Psoas muscle (tissue), 7 donors: ENCODE measurements at regions not wholly inside any gene's neighbourhood (a gene's known extent, or its start where the extent isn't known, plus 50 kb on each side); places are given as distances from the start of the nearest gene placed in this dataset.

ENCODE experiments used
- ATAC-seq, 4 donors: fragments of 200-7000 bp; cut with Tn5 transposase; one replicate each; pipeline ENCODE4 v1.9.1; 2020; ENCODE audit warnings: moderate library complexity in 3 of 4, mild to moderate bottlenecking in 2 of 4
- DNase-seq, 2 donors: peaks; one replicate each; pipeline ENCODE4 v3.0.0-alpha.2; 2020
- H3K27ac ChIP-seq: fragments of 200-600 bp; one replicate; pipeline ENCODE4 v1.8.0; 2022
- H3K27me3 ChIP-seq, 3 donors: fragments of 200-600 bp in 1 of 3; one replicate each; pipeline versions ENCODE4 v1.6.1 to v1.8.0; 2013 to 2022; ENCODE audit warnings: low read length in 2 of 3, mild to moderate bottlenecking in 2 of 3, moderate library complexity in 1 of 3; ENCODE audit not compliant: insufficient read depth in 3 of 3
- H3K36me3 ChIP-seq, 2 donors: fragments of 200-600 bp in 1 of 2; one replicate each; pipeline versions ENCODE4 v1.6.1 to v1.8.0; 2013 to 2022; ENCODE audit warnings: low read depth in 1 of 2, mild to moderate bottlenecking in 1 of 2, moderate library complexity in 1 of 2; ENCODE audit not compliant: insufficient read depth in 1 of 2
- H3K4me1 ChIP-seq: fragments of 200-600 bp; one replicate; pipeline ENCODE4 v1.8.0; 2022
- H3K4me3 ChIP-seq: fragments of 200-600 bp; one replicate; pipeline ENCODE4 v1.8.0; 2022; ENCODE audit warnings: mild to moderate bottlenecking
- H3K9me3 ChIP-seq: fragments of 200-600 bp; one replicate; pipeline ENCODE4 v1.8.0; 2022
- WGBS, 3 donors: extraction: QIAGEN DNeasy Blood & Tissue Kit; methylation state at CpG; one replicate each; pipeline versions ENCODE4 v1.1.6 to v1.1.7; 2013; 5-methylcytosine and 5-hydroxymethylcytosine counted together
- intact Hi-C, 2 donors: fragments of 100-400 bp; cut with DNase I; formaldehyde crosslinking; loops; one replicate each; pipeline versions ENCODE4 v1.11.0 to v1.14.2; 2022
- TF ChIP-seq, protein P1 (sequence below): fragments of 200-600 bp; IDR thresholded peaks from one replicate; pipeline ENCODE4 v1.8.0; 2022; ENCODE audit warnings: antibody characterized with exemption
- donor health status: healthy with polysubstance abuse.
- donor health status: DM: no; HTN: no; CAD: no; lungs with moderate emphysema.
- donor health status: Bipolar disorder and iron deficiency.
- donor health status: healthy.
- donor health status: DM: yes; HTN: yes; CAD: no.
- donor health status: DM: no; HTN: no; CAD: no.
- donor health status: DM: yes; HTN: yes; CAD: no.

DNA sequence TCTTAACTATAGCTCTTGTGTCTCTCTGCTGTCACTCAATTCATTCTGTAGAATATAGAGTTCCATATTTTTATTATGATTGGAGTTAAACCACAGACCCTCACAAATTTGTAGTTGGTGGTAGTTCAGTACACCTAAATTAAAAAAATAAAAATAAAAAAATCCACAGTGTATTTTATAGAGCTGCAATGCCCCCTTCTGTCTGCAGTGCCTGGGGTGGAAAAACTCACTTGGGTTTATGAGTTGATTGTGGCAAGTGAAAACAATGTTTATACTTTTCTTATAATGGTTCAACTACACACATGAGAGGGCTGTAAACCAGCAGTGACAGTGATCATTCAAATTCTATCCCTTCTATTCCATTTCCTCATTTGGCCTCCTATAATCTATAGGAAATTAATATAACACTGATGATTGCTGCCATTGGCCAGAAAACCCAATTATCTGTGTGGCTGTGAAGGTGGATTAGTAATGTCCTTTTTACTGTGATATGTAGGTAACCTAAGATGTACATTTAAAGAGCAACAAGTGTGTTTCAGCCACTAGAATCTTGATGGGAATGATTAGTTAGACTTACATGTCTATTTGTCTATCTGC lies 166.9 kb upstream of the LRIG3 start:
- DNase-seq, result no peak
- no peaks in the 10 kb centered on the region for H3K36me3 ChIP-seq
- no peaks in the 10 kb centered on the region for H3K9me3 ChIP-seq
- no peaks in the 10 kb centered on the region for H3K27me3 ChIP-seq
- no peak overlapping the region for H3K4me3 ChIP-seq
- ATAC-seq, result no peak
- TF ChIP-seq, protein P1, sequence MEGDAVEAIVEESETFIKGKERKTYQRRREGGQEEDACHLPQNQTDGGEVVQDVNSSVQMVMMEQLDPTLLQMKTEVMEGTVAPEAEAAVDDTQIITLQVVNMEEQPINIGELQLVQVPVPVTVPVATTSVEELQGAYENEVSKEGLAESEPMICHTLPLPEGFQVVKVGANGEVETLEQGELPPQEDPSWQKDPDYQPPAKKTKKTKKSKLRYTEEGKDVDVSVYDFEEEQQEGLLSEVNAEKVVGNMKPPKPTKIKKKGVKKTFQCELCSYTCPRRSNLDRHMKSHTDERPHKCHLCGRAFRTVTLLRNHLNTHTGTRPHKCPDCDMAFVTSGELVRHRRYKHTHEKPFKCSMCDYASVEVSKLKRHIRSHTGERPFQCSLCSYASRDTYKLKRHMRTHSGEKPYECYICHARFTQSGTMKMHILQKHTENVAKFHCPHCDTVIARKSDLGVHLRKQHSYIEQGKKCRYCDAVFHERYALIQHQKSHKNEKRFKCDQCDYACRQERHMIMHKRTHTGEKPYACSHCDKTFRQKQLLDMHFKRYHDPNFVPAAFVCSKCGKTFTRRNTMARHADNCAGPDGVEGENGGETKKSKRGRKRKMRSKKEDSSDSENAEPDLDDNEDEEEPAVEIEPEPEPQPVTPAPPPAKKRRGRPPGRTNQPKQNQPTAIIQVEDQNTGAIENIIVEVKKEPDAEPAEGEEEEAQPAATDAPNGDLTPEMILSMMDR, result peak; percentile 26
- intact Hi-C loops, result no loop called here
- no peaks in the 10 kb centered on the region for H3K4me1 ChIP-seq
- H3K27ac ChIP-seq, result no peak overlapping the region

DNA sequence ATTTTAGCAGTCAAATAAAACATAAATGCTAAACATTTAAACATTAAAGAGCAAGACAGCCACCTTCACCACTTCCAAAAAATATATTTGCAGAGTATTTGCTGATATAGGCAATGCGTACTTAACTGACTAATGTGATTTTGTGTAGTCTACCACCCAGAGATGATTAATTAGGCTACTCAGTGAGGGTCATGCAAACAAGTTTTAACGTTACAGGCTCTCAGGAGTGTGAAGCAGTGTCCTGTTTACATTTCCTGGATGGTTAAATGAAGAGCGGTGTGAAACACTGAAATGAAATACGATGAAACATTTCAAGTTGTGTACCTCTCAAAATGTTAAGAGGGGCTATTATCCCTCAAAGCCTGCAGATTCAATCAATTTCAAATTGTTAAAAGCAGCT lies 165.8 kb upstream of the LRIG3 start:
- ATAC-seq, result no peak
- intact Hi-C loops, result no loop called here
- Histone ChIP-seq H3K4me1 (no peaks in the 10 kb centered on the region), H3K27ac (no peak overlapping the region), H3K36me3 (no peaks in the 10 kb centered on the region), H3K4me3 (no peak overlapping the region), H3K9me3 (no peaks in the 10 kb centered on the region), H3K27me3 (no peaks in the 10 kb centered on the region)
- no peak for DNase-seq
- TF ChIP-seq, protein P1, result no peak
- WGBS, 3 donors, result 86 to 92% (median 92%) methylated on average over 4 of the region's 4 CpGs

DNA sequence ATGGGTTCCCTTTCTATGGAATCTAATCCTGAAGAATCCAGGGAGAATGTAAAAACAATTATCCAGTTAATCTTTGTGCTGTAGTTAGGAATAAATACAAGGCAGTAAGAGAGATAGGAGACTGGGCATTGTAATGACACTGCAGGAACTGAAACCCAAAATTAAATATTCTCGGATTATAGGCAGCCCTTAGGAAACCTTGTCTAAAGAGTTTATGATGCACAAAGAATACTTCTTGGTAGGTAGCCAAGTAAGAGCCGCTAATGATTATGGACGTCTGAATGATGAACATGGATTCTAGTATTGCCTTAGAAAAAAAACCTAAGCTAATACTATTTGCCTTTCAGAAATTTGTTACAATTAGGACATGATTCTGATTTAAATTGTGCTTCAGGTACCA lies 165.4 kb upstream of the LRIG3 start:
- Histone ChIP-seq H3K27ac (no peak overlapping the region), H3K27me3 (no peaks in the 10 kb centered on the region), H3K4me1 (no peaks in the 10 kb centered on the region), H3K9me3 (no peaks in the 10 kb centered on the region), H3K4me3 (no peak overlapping the region), H3K36me3 (no peaks in the 10 kb centered on the region)
- TF ChIP-seq, protein P1, result no peak
- no peak for ATAC-seq
- 38 to 48% (median 41%) methylated on average over 3 of the region's 3 CpGs for WGBS, 3 donors
- intact Hi-C loops, result no loop called here
- DNase-seq, result no peak

DNA sequence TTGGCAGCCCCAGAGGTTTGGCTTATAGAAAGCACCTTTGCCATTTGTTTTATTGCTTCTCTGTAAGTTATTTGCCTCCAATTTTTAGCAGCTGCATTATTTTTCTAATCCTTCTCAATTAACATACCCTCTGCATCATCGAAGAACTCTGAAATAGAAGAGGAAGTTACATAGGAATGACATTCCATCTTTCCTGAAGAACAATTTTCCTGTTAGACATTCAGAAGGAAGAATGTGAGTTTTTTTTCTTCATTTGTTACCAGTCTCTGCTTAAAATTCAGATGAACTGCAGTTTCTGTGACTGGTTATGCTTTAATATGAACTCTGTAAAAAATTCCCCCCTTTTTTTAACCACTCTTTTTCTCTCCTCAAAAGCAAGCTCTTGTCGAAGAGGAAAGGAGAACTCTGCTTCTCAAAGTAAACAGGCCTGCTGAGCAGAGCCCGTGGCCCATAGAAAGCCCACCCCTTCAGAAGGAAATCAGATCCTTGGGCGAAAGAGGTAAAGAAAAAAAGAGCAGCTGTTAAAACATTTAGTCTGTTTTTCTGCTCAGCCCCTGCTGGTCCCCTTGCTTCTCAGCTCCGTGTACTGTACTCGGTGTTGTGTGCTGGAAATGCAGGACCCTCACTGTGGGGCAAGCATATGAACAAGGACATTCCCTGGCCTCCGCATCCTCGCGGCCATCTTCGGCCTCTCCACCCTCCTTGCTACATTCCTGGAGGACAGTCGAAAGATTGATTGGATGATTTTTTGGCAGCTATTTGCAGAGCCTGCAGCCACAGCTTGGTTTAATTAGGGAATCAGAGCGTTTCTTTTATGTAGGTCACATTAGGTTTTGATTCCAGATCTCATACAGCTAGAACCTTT lies 164.4 kb upstream of the LRIG3 start:
- Histone ChIP-seq H3K27ac (no peak overlapping the region), H3K36me3 (no peaks in the 10 kb centered on the region), H3K9me3 (no peaks in the 10 kb centered on the region), H3K4me1 (no peaks in the 10 kb centered on the region), H3K27me3 (no peaks in the 10 kb centered on the region), H3K4me3 (no peak overlapping the region)
- ATAC-seq, result peak in 1 of 4 donors; percentile 35
- WGBS, 3 donors, result 30 to 31% (median 30%) methylated on average over 12 of the region's 12 CpGs
- intact Hi-C loops, result no loop called here
- TF ChIP-seq, protein P1, result no peak
- peak in 1 of 2 donors; percentile 19 for DNase-seq
